ENCODE measurements at regions not wholly inside any gene's neighbourhood (a gene's known extent, or its start where the extent isn't known, plus 50 kb on each side); places are given as distances from the start of the nearest gene placed in this dataset.

DNA sequence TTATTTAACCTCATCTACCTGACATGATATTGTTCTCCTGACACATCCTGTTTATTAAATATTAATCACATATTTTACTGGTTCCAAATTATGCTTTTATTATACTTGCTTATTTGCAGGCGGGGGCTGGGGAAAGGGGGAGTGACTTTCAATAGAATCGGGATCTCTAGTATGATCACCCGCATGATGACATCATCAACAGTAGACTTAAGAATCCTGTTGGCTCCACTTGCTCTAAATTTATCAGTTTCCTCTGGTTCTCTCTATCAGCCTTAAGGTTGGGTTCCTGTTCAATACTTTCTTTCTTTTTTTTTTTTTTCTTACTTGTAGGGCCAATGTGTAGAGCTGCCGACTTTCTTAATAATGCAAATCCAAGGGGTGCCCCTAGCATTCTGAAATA lies 317.5 kb downstream of the BCHE start (continued):
- TF ChIP-seq, protein P1, sequence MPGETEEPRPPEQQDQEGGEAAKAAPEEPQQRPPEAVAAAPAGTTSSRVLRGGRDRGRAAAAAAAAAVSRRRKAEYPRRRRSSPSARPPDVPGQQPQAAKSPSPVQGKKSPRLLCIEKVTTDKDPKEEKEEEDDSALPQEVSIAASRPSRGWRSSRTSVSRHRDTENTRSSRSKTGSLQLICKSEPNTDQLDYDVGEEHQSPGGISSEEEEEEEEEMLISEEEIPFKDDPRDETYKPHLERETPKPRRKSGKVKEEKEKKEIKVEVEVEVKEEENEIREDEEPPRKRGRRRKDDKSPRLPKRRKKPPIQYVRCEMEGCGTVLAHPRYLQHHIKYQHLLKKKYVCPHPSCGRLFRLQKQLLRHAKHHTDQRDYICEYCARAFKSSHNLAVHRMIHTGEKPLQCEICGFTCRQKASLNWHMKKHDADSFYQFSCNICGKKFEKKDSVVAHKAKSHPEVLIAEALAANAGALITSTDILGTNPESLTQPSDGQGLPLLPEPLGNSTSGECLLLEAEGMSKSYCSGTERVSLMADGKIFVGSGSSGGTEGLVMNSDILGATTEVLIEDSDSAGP (CRISPR knock-in tag; IDR thresholded peaks at IDR 0.05): no peak
- TF ChIP-seq THAP12 (CRISPR knock-in tag; IDR thresholded peaks at IDR 0.05) (no peak), ZNF121 (CRISPR knock-in tag; conservative IDR thresholded peaks at IDR 0.05) (no peak), NR3C1 (CRISPR knock-in tag; IDR thresholded peaks at IDR 0.05) (no peak)
- TF ChIP-seq, protein P2, sequence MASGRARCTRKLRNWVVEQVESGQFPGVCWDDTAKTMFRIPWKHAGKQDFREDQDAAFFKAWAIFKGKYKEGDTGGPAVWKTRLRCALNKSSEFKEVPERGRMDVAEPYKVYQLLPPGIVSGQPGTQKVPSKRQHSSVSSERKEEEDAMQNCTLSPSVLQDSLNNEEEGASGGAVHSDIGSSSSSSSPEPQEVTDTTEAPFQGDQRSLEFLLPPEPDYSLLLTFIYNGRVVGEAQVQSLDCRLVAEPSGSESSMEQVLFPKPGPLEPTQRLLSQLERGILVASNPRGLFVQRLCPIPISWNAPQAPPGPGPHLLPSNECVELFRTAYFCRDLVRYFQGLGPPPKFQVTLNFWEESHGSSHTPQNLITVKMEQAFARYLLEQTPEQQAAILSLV (tag; IDR thresholded peaks at IDR 0.05): no peak

- ChIA-PET POLR2A (no interaction called here), CTCF (ENCODE audit: low intra/inter-chr PET ratio) (no interaction called here)
- no peaks in the 10 kb centered on the region for H3K36me3 ChIP-seq (ENCODE audit: control insufficient read depth, insufficient read depth, low read length)
- in situ Hi-C loops (cut with MboI) (no loop called here), intact Hi-C loops (cut with micrococcal nuclease) (no loop called here)
- no peaks in the 10 kb centered on the region for H3K27me3 ChIP-seq (ENCODE audit: control insufficient read depth in 2 of 2, insufficient read depth in 2 of 2, low read length in 2 of 2)
- H4K20me1 ChIP-seq (replicated peaks; ENCODE audit: control insufficient read depth, insufficient read depth, low read length): no peaks in the 10 kb centered on the region
- H3K79me2 ChIP-seq (ENCODE audit: control insufficient read depth, insufficient read depth, low read length): no peaks in the 10 kb centered on the region
- H3K27ac ChIP-seq (ENCODE audit: extremely low read depth, low read depth, low read length): no peak overlapping the region
- DNase-seq (ENCODE audit: extremely low read depth in 1 of 4, low spot score in 3 of 4): no peak
- ATAC-seq: no peak
- H2AFZ ChIP-seq (ENCODE audit: low read depth, low read length): no peak overlapping the region
- no TSS peak for BruUV-seq (replicated peaks)
- H3K4me3 ChIP-seq: no peak overlapping the region
- H3K4me2 ChIP-seq (ENCODE audit: insufficient read depth, low read length): no peak overlapping the region
- H3K4me1 ChIP-seq (replicated peaks in 1 of 2; ENCODE audit: control insufficient read depth in 2 of 2, insufficient read depth in 2 of 2, low read length in 2 of 2): no peaks in the 10 kb centered on the region
- 0% methylated on average over 2 of the region's 2 CpGs for WGBS (ENCODE audit: insufficient coverage, low coverage, missing lambda C conversion rate)
- no peak overlapping the region for H3K9ac ChIP-seq (ENCODE audit: insufficient read depth in 1 of 2, low read depth in 2 of 2, low read length in 2 of 2)
- H3K9me3 ChIP-seq (replicated peaks; ENCODE audit: control insufficient read depth, insufficient read depth, low read depth, low read length): 0 out of 2 replicates have a peak, but pooled peaks cover 2% of the 10 kb centered on the region
- no peaks in the 10 kb centered on the region for H3K9me1 ChIP-seq (ENCODE audit: control insufficient read depth, insufficient read depth, low read length)
- no peak for FAIRE-seq
- TF ChIP-seq TRIM28 (IDR thresholded peaks at IDR 0.05) (no peak), ZNF584 (CRISPR knock-in tag; IDR thresholded peaks at IDR 0.05; ENCODE audit: low read depth) (no peak), XRCC3 (IDR thresholded peaks at IDR 0.05) (no peak), RCOR1 (IDR thresholded peaks at IDR 0.05; ENCODE audit: borderline replicate concordance in 1 of 2, low read depth in 2 of 2, low read length in 2 of 2) (no peak), ZNF57 (CRISPR knock-in tag; IDR thresholded peaks at IDR 0.05) (no peak), ZNF24 (IDR thresholded peaks at IDR 0.05) (no peak), ARID3A (IDR thresholded peaks at IDR 0.05; ENCODE audit: borderline replicate concordance, low read depth, low read length) (no peak), GABPA (tag; conservative IDR thresholded peaks at IDR 0.05; ENCODE audit: low read depth) (no peak)
- TF ChIP-seq, protein P3, sequence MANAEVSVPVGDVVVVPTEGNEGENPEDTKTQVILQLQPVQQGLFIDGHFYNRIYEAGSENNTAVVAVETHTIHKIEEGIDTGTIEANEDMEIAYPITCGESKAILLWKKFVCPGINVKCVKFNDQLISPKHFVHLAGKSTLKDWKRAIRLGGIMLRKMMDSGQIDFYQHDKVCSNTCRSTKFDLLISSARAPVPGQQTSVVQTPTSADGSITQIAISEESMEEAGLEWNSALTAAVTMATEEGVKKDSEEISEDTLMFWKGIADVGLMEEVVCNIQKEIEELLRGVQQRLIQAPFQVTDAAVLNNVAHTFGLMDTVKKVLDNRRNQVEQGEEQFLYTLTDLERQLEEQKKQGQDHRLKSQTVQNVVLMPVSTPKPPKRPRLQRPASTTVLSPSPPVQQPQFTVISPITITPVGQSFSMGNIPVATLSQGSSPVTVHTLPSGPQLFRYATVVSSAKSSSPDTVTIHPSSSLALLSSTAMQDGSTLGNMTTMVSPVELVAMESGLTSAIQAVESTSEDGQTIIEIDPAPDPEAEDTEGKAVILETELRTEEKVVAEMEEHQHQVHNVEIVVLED (CRISPR knock-in tag; IDR thresholded peaks at IDR 0.05): no peak
These were observed 318.9 kb downstream of the BCHE start for GRCh38 chr3:165518346-165518745.
